Testis (tissue), 2 donors: ENCODE measurements at regions not wholly inside any gene's neighbourhood (a gene's known extent, or its start where the extent isn't known, plus 50 kb on each side); places are given as distances from the start of the nearest gene placed in this dataset.
"Not testable (repeated sequence)": the region's sequence is repeated elsewhere in the genome, so short reads cannot be mapped to it uniquely, and the experiment has no call there.

Experiments used
- DNase-seq: peaks from one replicate; pipeline ENCODE4 v3.0.0-alpha.2; 2019
- H3K27ac ChIP-seq, 2 donors: fragments of 200-600 bp; sonication (generic); one replicate each; pipeline ENCODE4 v1.5.1; 2019
- H3K27me3 ChIP-seq: fragments of 200-600 bp; sonication (generic); one replicate; pipeline ENCODE4 v1.5.1; 2019
- H3K36me3 ChIP-seq: fragments of 200-600 bp; sonication (generic); one replicate; pipeline ENCODE4 v1.5.1; 2017; ENCODE audit warnings: low read depth; ENCODE audit errors: missing control alignments
- H3K4me1 ChIP-seq: fragments of 200-600 bp; sonication (generic); one replicate; pipeline ENCODE4 v1.5.1; 2019
- H3K4me3 ChIP-seq, 2 donors: fragments of 200-600 bp; sonication (generic); one replicate each; pipeline ENCODE4 v1.5.1; 2017 to 2019
- H3K9me3 ChIP-seq: fragments of 200-600 bp; sonication (generic); one replicate; pipeline ENCODE4 v1.5.1; 2017
- CTCF ChIP-seq, 3 experiments: fragments of 450-650 bp in 2 of 3; fragments of 200-600 bp in 1 of 3; sonication (generic) in 1 of 3; IDR thresholded peaks; one replicate each; pipeline ENCODE4 v1.5.1; 2016 to 2019; ENCODE audit warnings: antibody characterized with exemption in 3 of 3, mild to moderate bottlenecking in 2 of 3, moderate library complexity in 1 of 3
- POLR2A ChIP-seq: fragments of 450-650 bp; IDR thresholded peaks from one replicate; pipeline ENCODE4 v1.6.1; 2017; ENCODE audit warnings: antibody characterized with exemption, mild to moderate bottlenecking, moderate library complexity
- WGBS, 2 donors: methylation state at CpG; one replicate each; pipeline ENCODE4 v1.1.5; 2018; 5-methylcytosine and 5-hydroxymethylcytosine counted together
- intact Hi-C: fragments of 100-400 bp; cut with DNase I; formaldehyde crosslinking; loops from one replicate; pipeline ENCODE4 v1.15.1; 2023; ENCODE audit warnings: low total_unique reads

DNA sequence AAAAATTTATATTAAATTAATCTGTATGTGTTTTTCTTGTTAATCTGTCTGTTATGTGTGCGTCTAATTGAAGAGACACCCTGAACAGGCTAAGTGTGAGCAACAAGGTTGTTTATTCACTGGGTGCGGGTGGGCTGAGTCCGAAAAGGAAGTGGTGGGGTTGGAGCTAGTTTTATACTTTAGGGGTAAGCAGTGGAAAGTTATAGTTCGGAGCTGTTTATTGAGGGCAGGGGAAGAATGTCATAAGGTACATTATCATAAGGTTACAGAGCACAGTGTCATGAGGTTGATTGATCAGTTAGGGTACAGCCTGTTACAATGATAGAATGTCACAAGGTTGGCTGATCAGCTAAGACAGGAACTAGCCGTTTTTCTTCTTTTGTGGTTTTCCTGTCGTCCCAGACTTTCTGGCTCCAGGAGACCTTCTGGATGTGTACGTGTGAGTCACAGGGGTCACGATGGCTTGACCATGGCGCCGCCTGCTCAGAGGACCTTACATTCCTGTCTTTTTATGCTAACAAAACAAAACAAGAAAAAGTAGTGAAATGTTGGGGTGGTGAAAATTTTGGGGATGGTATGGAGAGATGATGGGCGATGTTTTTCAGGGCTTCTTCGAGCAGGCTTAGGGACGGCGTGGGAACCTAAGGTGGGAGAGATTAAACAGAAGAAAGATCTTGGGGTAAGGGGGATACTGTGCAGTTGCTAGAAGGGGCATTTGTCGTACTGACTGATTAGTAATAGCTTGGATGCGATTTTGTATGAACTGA lies 754.0 kb upstream of the ADGRB3 start:
- H3K36me3 ChIP-seq = no peaks in the 10 kb centered on the region
- TF ChIP-seq CTCF (IDR thresholded peaks at IDR 0.05) = no peak
- TF ChIP-seq POLR2A = no peak
- no peak overlapping the region for H3K4me3 ChIP-seq
- WGBS, 2 donors = 86 to 91% methylated on average over 16 of the region's 16 CpGs
- intact Hi-C loops = no loop called here
- H3K27me3 ChIP-seq = no peaks in the 10 kb centered on the region
- no peaks in the 10 kb centered on the region for H3K9me3 ChIP-seq
- no peak overlapping the region for H3K27ac ChIP-seq
- no peaks in the 10 kb centered on the region for H3K4me1 ChIP-seq
- DNase-seq = no peak

GRCh38 chr6:67880343-67880742 lies 754.7 kb upstream of the ADGRB3 start:
- H3K27me3 ChIP-seq, H3K27ac ChIP-seq, DNase-seq, intact Hi-C loops, H3K4me1 ChIP-seq, H3K9me3 ChIP-seq, H3K4me3 ChIP-seq, H3K36me3 ChIP-seq: not testable (repeated sequence)
- 86 to 89% methylated on average over 1 to 3 of the region's 4 CpGs for WGBS, 2 donors

DNA sequence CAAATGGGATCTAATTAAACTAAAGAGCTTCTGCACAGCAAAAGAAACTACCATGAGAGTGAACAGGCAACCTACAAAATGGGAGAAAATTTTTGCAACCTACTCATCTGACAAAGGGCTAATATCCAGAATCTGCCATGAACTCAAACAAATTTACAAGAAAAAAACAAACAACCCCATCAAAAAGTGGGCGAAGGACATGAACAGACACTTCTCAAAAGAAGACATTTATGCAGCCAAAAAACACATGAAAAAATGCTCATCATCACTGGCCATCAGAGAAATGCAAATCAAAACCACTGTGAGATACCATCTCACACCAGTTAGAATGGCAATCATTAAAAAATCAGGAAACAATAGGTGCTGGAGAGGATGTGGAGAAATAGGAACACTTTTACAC lies 755.2 kb upstream of the ADGRB3 start:
- intact Hi-C loops, H3K9me3 ChIP-seq, H3K4me3 ChIP-seq, H3K27me3 ChIP-seq, H3K27ac ChIP-seq, H3K36me3 ChIP-seq, H3K4me1 ChIP-seq, DNase-seq: not testable (repeated sequence)
- 100% methylated on average over 1 of the region's 1 CpG; no CpG with 5 or more reads in 1 of the 2 donors for WGBS, 2 donors

DNA sequence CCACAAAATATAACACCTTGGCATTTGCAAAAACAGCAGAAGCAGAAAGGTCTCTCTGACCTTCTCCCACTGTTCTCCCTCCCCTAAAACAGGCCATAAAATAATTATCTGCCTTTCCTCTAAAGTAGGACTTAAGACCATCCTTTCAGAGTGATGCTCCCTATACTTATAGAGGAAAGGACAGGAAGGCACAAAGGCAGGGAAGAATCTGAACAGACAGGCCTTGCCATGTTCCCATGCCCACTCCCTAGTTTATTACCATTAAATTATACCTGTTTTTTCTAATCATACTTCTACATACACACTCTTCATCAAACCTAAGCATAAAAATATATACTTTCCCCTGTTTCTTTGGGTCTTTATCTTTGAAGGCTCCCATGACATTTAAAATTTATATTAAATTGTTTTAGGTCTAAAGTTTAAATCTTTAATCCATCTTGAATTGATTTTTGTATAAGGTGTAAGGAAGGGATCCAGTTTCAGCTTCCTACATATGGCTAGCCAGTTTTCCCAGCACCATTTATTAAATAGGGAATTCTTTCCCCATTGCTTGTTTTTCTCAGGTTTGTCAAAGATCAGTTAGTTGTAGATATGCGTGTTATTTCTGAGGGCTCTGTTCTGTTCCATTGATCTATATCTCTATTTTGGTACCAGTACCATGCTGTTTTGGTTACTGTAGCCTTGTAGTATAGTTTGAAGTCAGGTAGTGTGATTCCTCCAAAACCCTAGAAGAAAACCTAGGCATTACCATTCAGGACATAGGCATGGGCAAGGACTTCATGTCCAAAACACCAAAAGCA lies 755.8 kb upstream of the ADGRB3 start:
- DNase-seq, intact Hi-C loops, H3K9me3 ChIP-seq, H3K27me3 ChIP-seq, H3K4me3 ChIP-seq, H3K4me1 ChIP-seq, H3K27ac ChIP-seq, H3K36me3 ChIP-seq: not testable (repeated sequence)
- WGBS, 2 donors = 94% methylated on average over 1 of the region's 1 CpG

DNA sequence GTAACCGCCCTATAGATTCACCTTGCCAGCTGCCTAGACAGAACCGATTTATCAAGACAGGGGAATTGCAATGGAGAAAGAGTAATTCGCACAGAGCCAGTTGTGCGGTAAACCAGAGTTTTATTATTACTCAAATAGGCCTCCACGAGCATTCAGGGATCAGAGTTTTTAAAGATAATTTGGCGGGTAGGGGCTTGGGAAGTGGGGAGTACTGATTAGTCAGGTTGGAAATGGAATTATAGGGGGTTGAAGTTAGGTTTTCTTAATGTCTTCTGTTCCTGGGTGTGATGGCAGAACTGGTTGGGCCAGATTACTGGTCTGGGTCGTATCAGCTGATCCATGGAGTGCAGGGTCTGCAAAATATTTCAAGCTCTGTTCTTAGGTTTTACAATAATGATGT lies 756.9 kb upstream of the ADGRB3 start:
- H3K9me3 ChIP-seq, H3K27me3 ChIP-seq, H3K4me3 ChIP-seq, H3K36me3 ChIP-seq, H3K4me1 ChIP-seq, H3K27ac ChIP-seq, intact Hi-C loops, DNase-seq: not testable (repeated sequence)
- 92 to 93% methylated on average over 7 of the region's 7 CpGs for WGBS, 2 donors

GRCh38 chr6:67877288-67877687 lies 757.8 kb upstream of the ADGRB3 start:
- TF ChIP-seq POLR2A (no peak), CTCF (IDR thresholded peaks at IDR 0.05) (no peak)
- intact Hi-C loops = no loop called here
- Histone ChIP-seq H3K27ac (no peak overlapping the region), H3K4me3 (no peak overlapping the region), H3K27me3 (no peaks in the 10 kb centered on the region), H3K4me1 (no peaks in the 10 kb centered on the region), H3K36me3 (no peaks in the 10 kb centered on the region), H3K9me3 (no peaks in the 10 kb centered on the region)
- DNase-seq = no peak
- WGBS, 2 donors = 87 to 91% methylated on average over 2 of the region's 2 CpGs
